H9 (cell line): ENCODE measurements at regions not wholly inside any gene's neighbourhood (a gene's known extent, or its start where the extent isn't known, plus 50 kb on each side); places are given as distances from the start of the nearest gene placed in this dataset.
A peak's percentile ranks its signal among the peaks of the same experiment; 100 is the strongest.

Source experiments
- DNase-seq: peaks from one replicate; pipeline ENCODE4 v3.0.0-alpha.2; 2017
- H2AFZ ChIP-seq: one replicate; pipeline ENCODE4 v1.6.1; 2013; ENCODE audit warnings: mild to moderate bottlenecking, low read length, control low read depth, moderate library complexity
- H2AK5ac ChIP-seq: 2 replicates; pipeline ENCODE4 v1.6.1; 2013; ENCODE audit warnings: low read length, control low read depth, mixed read lengths; ENCODE audit not compliant: insufficient read length
- H2BK120ac ChIP-seq: one replicate; pipeline ENCODE4 v1.6.1; 2013; ENCODE audit warnings: low read depth, mild to moderate bottlenecking, low read length, control low read depth, inconsistent platforms; ENCODE audit not compliant: poor library complexity, severe bottlenecking
- H2BK12ac ChIP-seq: 2 replicates; pipeline ENCODE4 v1.6.1; 2013; ENCODE audit warnings: low read length, control low read depth, mixed read lengths, low read depth; ENCODE audit not compliant: insufficient read length
- H2BK15ac ChIP-seq: 2 replicates; pipeline ENCODE4 v1.6.1; 2013; ENCODE audit warnings: low read depth, low read length, control low read depth
- H2BK20ac ChIP-seq: one replicate; pipeline ENCODE4 v1.6.1; 2013; ENCODE audit warnings: low read depth, mild to moderate bottlenecking, low read length, control low read depth, inconsistent platforms; ENCODE audit not compliant: poor library complexity, severe bottlenecking
- H2BK5ac ChIP-seq: 2 replicates; pipeline ENCODE4 v1.6.1; 2013; ENCODE audit warnings: low read length, control low read depth, mixed read lengths; ENCODE audit not compliant: insufficient read length
- H3K14ac ChIP-seq: 2 replicates; pipeline ENCODE4 v1.6.1; 2013; ENCODE audit warnings: low read length, control low read depth; ENCODE audit not compliant: insufficient read depth
- H3K18ac ChIP-seq: 2 replicates; pipeline ENCODE4 v1.6.1; 2013; ENCODE audit warnings: low read depth, mild to moderate bottlenecking, mixed read lengths, low read length, control low read depth; ENCODE audit not compliant: insufficient read length
- H3K23ac ChIP-seq: 2 replicates; pipeline ENCODE4 v1.6.1; 2013; ENCODE audit warnings: low read length, control low read depth, mixed read lengths, low read depth; ENCODE audit not compliant: insufficient read length
- H3K23me2 ChIP-seq: 2 replicates; pipeline ENCODE4 v1.6.1; 2013; ENCODE audit warnings: low read depth, mild to moderate bottlenecking, mixed read lengths, low read length, control low read depth; ENCODE audit not compliant: insufficient read length, poor library complexity, severe bottlenecking
- H3K27ac ChIP-seq: 2 replicates; pipeline ENCODE4 v1.5.1; 2013; ENCODE audit warnings: low read length, control low read depth, mixed read lengths, low read depth; ENCODE audit not compliant: insufficient read length
- H3K27me3 ChIP-seq: 2 replicates; pipeline ENCODE4 v1.6.1; 2013; ENCODE audit warnings: low read length, control low read depth, inconsistent platforms; ENCODE audit not compliant: insufficient read depth
- H3K4ac ChIP-seq: 2 replicates; pipeline ENCODE4 v1.6.1; 2013; ENCODE audit warnings: low read depth, mild to moderate bottlenecking, control low read depth, inconsistent platforms, low read length, moderate library complexity
- H3K4me1 ChIP-seq: 2 replicates; pipeline ENCODE4 v1.6.1; 2013; ENCODE audit warnings: low read length, control low read depth, inconsistent platforms; ENCODE audit not compliant: insufficient read depth
- H3K4me2 ChIP-seq: 2 replicates; pipeline ENCODE4 v1.6.1; 2013; ENCODE audit warnings: low read length, control low read depth, mixed read lengths; ENCODE audit not compliant: insufficient read length, insufficient read depth
- H3K56ac ChIP-seq: 2 replicates; pipeline ENCODE4 v1.6.1; 2013; ENCODE audit warnings: low read depth, mild to moderate bottlenecking, mixed read lengths, low read length, control low read depth; ENCODE audit not compliant: insufficient read length
- H3K79me1 ChIP-seq: 2 replicates; pipeline ENCODE4 v1.6.1; 2013; ENCODE audit warnings: low read depth, mild to moderate bottlenecking, moderate library complexity, low read length, control low read depth, inconsistent platforms; ENCODE audit not compliant: insufficient read depth, poor library complexity, severe bottlenecking
- H3K79me2 ChIP-seq: 2 replicates; pipeline ENCODE4 v1.6.1; 2013; ENCODE audit warnings: low read length, control low read depth, inconsistent platforms; ENCODE audit not compliant: insufficient read depth
- H3K9ac ChIP-seq: 2 replicates; pipeline ENCODE4 v1.6.1; 2013; ENCODE audit warnings: low read length, control low read depth, mixed read lengths; ENCODE audit not compliant: insufficient read length; ENCODE audit errors: extremely low read depth
- H3K9me3 ChIP-seq: one replicate; pipeline ENCODE4 v1.6.1; 2013; ENCODE audit warnings: low read depth, low read length, inconsistent platforms; ENCODE audit not compliant: control insufficient read depth
- H3T11ph ChIP-seq: one replicate; pipeline ENCODE4 v1.6.1; 2013; ENCODE audit warnings: mild to moderate bottlenecking, low read length, control low read depth, inconsistent platforms
- H4K20me1 ChIP-seq: one replicate; pipeline ENCODE4 v1.6.1; 2013; ENCODE audit not compliant: control insufficient read depth, insufficient read length, insufficient read depth
- H4K5ac ChIP-seq: 2 replicates; pipeline ENCODE4 v1.6.1; 2013; ENCODE audit warnings: low read depth, mild to moderate bottlenecking, mixed read lengths, low read length, control low read depth; ENCODE audit not compliant: insufficient read length
- H4K8ac ChIP-seq: replicated peaks from 2 replicates; pipeline ENCODE4 v1.6.1; 2013; ENCODE audit warnings: low read length, control low read depth, mixed read lengths, low read depth; ENCODE audit not compliant: insufficient read length
- H4K91ac ChIP-seq: 2 replicates; pipeline ENCODE4 v1.6.1; 2013; ENCODE audit warnings: low read depth, mild to moderate bottlenecking, moderate library complexity, mixed read lengths, low read length, control low read depth; ENCODE audit not compliant: insufficient read length
- H3K27ac Mint-ChIP-seq, 3 experiments: 2 replicates in 2 of 3; 3 replicates in 1 of 3; pipeline ENCODE4 v1.8.0; 2020 to 2021; ENCODE audit warnings: mixed read lengths in 3 of 3, mild to moderate bottlenecking in 1 of 3, moderate library complexity in 1 of 3
- H3K27me3 Mint-ChIP-seq: 2 replicates; pipeline ENCODE4 v1.8.0; 2021; ENCODE audit warnings: low read depth, mild to moderate bottlenecking, moderate library complexity, mixed read lengths
- H3K36me3 Mint-ChIP-seq, 3 experiments: 2 replicates in 2 of 3; 3 replicates in 1 of 3; pipeline ENCODE4 v1.8.0; 2020 to 2021; ENCODE audit warnings: low read depth in 3 of 3, mixed read lengths in 3 of 3; ENCODE audit not compliant: insufficient read depth in 1 of 3
- H3K4me1 Mint-ChIP-seq, 2 experiments: 2 replicates each; pipeline ENCODE4 v1.8.0; 2020; ENCODE audit warnings: mixed read lengths in 2 of 2
- H3K4me3 Mint-ChIP-seq, 2 experiments: 2 replicates in 1 of 2; 3 replicates in 1 of 2; pipeline ENCODE4 v1.8.0; 2020 to 2021; ENCODE audit warnings: mild to moderate bottlenecking in 2 of 2, mixed read lengths in 2 of 2, moderate library complexity in 1 of 2
- H3K9me3 Mint-ChIP-seq, 2 experiments: 2 replicates in 1 of 2; 3 replicates in 1 of 2; pipeline ENCODE4 v1.8.0; 2020; ENCODE audit warnings: mild to moderate bottlenecking in 2 of 2, mixed read lengths in 2 of 2, moderate library complexity in 1 of 2
- WGBS: extraction: QIAGEN DNeasy Blood & Tissue Kit; methylation state at CpG from one replicate; pipeline ENCODE4 v1.1.7; 2013; ENCODE audit warnings: missing lambda C conversion rate, low lambda C conversion rate, mixed read lengths; ENCODE audit not compliant: insufficient read length; ENCODE audit errors: extremely low coverage; 5-methylcytosine and 5-hydroxymethylcytosine counted together
- TF ChIP-seq, protein P1 (sequence below): fragments of 200-600 bp; sonication (generic); conservative IDR thresholded peaks from 3 replicates; pipeline ENCODE4 v1.8.0; 2021; ENCODE audit warnings: antibody characterized with exemption, mild to moderate bottlenecking

DNA sequence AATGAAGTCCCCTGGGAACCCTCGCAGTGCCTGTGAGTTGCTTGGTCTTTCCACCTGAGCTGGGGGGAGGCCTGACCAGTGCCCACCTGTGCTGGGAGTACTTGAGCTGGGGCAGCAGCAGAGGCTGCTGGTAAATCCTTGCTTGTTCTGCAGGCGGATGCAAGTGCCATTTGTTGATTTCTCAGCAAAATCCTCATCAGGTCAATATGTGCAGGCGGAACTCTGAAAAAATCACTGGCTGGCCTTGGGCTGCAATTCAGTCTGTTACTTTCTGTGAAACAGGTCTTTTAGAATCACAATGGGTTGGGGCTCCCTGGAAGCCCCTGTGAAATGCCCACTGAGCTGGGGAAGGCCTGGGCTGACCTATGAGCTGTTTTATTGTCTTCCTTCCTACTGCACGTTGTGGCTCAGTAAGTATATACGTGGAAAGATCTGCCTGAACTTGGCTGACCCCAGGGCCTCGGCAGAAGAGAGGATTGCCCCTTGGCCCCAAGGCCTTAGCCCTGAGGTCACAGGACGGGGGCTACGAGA, 182.0 kb upstream of the RGMA start:
- H3K9me3 Mint-ChIP-seq = peaks cover 3 to 5% of the 10 kb centered on the region in 2 experiments; a peak in 4 of 5 replicates

More for the DNA sequence above, 182.0 kb upstream of the RGMA start:
- no peak overlapping the region for H2AFZ ChIP-seq
- Mint-ChIP-seq H3K27ac (peak overlapping the region in 1 of 3 experiments; percentile 29; a peak in 3 of 7 replicates), H3K36me3 (peaks cover 0 to 11% (median 1%) of the 10 kb centered on the region in 3 experiments; a peak in 4 of 7 replicates), H3K27me3 (peaks cover 10% of the 10 kb centered on the region), H3K4me3 (no peak overlapping the region), H3K4me1 (peaks cover 41 to 47% of the 10 kb centered on the region in 2 experiments)
- no peak overlapping the region for H2BK120ac ChIP-seq
- TF ChIP-seq, protein P1, sequence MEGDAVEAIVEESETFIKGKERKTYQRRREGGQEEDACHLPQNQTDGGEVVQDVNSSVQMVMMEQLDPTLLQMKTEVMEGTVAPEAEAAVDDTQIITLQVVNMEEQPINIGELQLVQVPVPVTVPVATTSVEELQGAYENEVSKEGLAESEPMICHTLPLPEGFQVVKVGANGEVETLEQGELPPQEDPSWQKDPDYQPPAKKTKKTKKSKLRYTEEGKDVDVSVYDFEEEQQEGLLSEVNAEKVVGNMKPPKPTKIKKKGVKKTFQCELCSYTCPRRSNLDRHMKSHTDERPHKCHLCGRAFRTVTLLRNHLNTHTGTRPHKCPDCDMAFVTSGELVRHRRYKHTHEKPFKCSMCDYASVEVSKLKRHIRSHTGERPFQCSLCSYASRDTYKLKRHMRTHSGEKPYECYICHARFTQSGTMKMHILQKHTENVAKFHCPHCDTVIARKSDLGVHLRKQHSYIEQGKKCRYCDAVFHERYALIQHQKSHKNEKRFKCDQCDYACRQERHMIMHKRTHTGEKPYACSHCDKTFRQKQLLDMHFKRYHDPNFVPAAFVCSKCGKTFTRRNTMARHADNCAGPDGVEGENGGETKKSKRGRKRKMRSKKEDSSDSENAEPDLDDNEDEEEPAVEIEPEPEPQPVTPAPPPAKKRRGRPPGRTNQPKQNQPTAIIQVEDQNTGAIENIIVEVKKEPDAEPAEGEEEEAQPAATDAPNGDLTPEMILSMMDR = no peak
- no peak overlapping the region for H2BK20ac ChIP-seq
- no peaks in the 10 kb centered on the region for H3K27me3 ChIP-seq
- no peak overlapping the region for H3K14ac ChIP-seq
- no peak overlapping the region for H3K4me2 ChIP-seq
- no peak overlapping the region for H3K4ac ChIP-seq
- no peak overlapping the region for H2AK5ac ChIP-seq
- no peak overlapping the region for H4K5ac ChIP-seq
- H3K79me2 ChIP-seq = no peaks in the 10 kb centered on the region
- no peak overlapping the region for H3K18ac ChIP-seq
- H3T11ph ChIP-seq = no peak overlapping the region
- H4K91ac ChIP-seq = no peak overlapping the region
- H3K27ac ChIP-seq = no peak overlapping the region
- no peaks in the 10 kb centered on the region for H3K9me3 ChIP-seq
- DNase-seq = no peak
- no peak overlapping the region for H2BK12ac ChIP-seq
- no peak overlapping the region for H3K23ac ChIP-seq
- H2BK15ac ChIP-seq = no peak overlapping the region
- WGBS = no CpG with 5 or more reads among the region's 8 CpGs
- H3K9ac ChIP-seq = no peak overlapping the region
- H3K23me2 ChIP-seq = no peaks in the 10 kb centered on the region
- peaks cover 5% of the 10 kb centered on the region; the same call in 1 of the 2 replicates for H3K4me1 ChIP-seq
- H4K20me1 ChIP-seq = no peaks in the 10 kb centered on the region
- no peak overlapping the region for H2BK5ac ChIP-seq
- no peak overlapping the region for H4K8ac ChIP-seq
- no peaks in the 10 kb centered on the region for H3K79me1 ChIP-seq
- H3K56ac ChIP-seq = no peak overlapping the region
